GM23338 (cell line): ENCODE measurements at regions not wholly inside any gene's neighbourhood (a gene's known extent, or its start where the extent isn't known, plus 50 kb on each side); places are given as distances from the start of the nearest gene placed in this dataset.

Experiments used
- ATAC-seq: fragments of 200-7000 bp; cut with Tn5 transposase; 3 replicates; pipeline ENCODE4 v1.9.1; 2020
- DNase-seq: peaks from one replicate; pipeline ENCODE4 v3.0.0-alpha.2; 2015; ENCODE audit warnings: low spot score
- H2AFZ ChIP-seq: fragments of 200-600 bp; sonication (generic); 2 replicates; pipeline ENCODE4 v1.8.0; 2016; ENCODE audit warnings: antibody characterized with exemption, mild to moderate bottlenecking, moderate library complexity
- H3F3A ChIP-seq: fragments of 200-600 bp; sonication (generic); replicated peaks from 2 replicates; pipeline ENCODE4 v1.8.0; 2017; ENCODE audit warnings: antibody characterized with exemption, mixed run types, low read depth
- H3K27ac ChIP-seq: fragments of 200-600 bp; sonication (generic); 2 replicates; pipeline ENCODE4 v1.6.1; 2016; ENCODE audit warnings: low read depth
- H3K27me3 ChIP-seq: fragments of 200-600 bp; sonication (generic); 2 replicates; pipeline ENCODE4 v1.8.0; 2016; ENCODE audit warnings: mild to moderate bottlenecking, mixed run types, moderate library complexity; ENCODE audit not compliant: insufficient read depth
- H3K36me3 ChIP-seq: fragments of 200-600 bp; sonication (generic); 2 replicates; pipeline ENCODE4 v1.8.0; 2016; ENCODE audit warnings: mild to moderate bottlenecking; ENCODE audit not compliant: insufficient read depth
- H3K4me1 ChIP-seq: fragments of 200-600 bp; sonication (generic); 2 replicates; pipeline ENCODE4 v1.8.0; 2016; ENCODE audit warnings: mild to moderate bottlenecking, moderate library complexity; ENCODE audit not compliant: insufficient read depth
- H3K4me2 ChIP-seq: fragments of 200-600 bp; sonication (generic); 2 replicates; pipeline ENCODE4 v1.7.1; 2017; ENCODE audit warnings: mixed run types
- H3K4me3 ChIP-seq: fragments of 200-600 bp; sonication (generic); 2 replicates; pipeline ENCODE4 v1.6.1; 2016; ENCODE audit warnings: mixed run types
- H3K79me2 ChIP-seq: fragments of 200-600 bp; sonication (generic); replicated peaks from 2 replicates; pipeline ENCODE4 v1.8.0; 2017; ENCODE audit warnings: mild to moderate bottlenecking; ENCODE audit not compliant: insufficient read depth
- H3K9me2 ChIP-seq: fragments of 200-600 bp; sonication (generic); 2 replicates; pipeline ENCODE4 v1.8.0; 2017; ENCODE audit not compliant: insufficient read depth
- H4K20me1 ChIP-seq: fragments of 200-600 bp; sonication (generic); replicated peaks from 2 replicates; pipeline ENCODE4 v1.8.0; 2017; ENCODE audit warnings: mild to moderate bottlenecking; ENCODE audit not compliant: insufficient read depth
- H3K27ac Mint-ChIP-seq: 2 replicates; pipeline ENCODE4 v1.8.0; 2020; ENCODE audit warnings: inconsistent platforms, mild to moderate bottlenecking, moderate library complexity, mixed read lengths
- H3K27me3 Mint-ChIP-seq: 3 replicates; pipeline ENCODE4 v1.8.0; 2022; ENCODE audit warnings: low read depth, mild to moderate bottlenecking, moderate library complexity, mixed read lengths, inconsistent platforms; ENCODE audit not compliant: insufficient read depth, poor library complexity
- H3K36me3 Mint-ChIP-seq: 3 replicates; pipeline ENCODE4 v1.8.0; 2021; ENCODE audit warnings: low read depth, mild to moderate bottlenecking, inconsistent platforms, moderate library complexity, mixed read lengths
- H3K4me1 Mint-ChIP-seq: 3 replicates; pipeline ENCODE4 v1.8.0; 2020; ENCODE audit warnings: mild to moderate bottlenecking, inconsistent platforms, mixed read lengths
- H3K4me3 Mint-ChIP-seq: 3 replicates; pipeline ENCODE4 v1.8.0; 2021; ENCODE audit warnings: moderate library complexity, mild to moderate bottlenecking, inconsistent platforms, mixed read lengths
- H3K9me3 Mint-ChIP-seq: 3 replicates; pipeline ENCODE4 v1.8.0; 2020; ENCODE audit warnings: moderate library complexity, mild to moderate bottlenecking, inconsistent platforms, mixed read lengths
- CREB1 ChIP-seq: fragments of 250-450 bp; sonication (Bioruptor Pico); IDR thresholded peaks from 2 replicates; pipeline ENCODE4 v1.5.0; 2020; ENCODE audit warnings: low read depth, mild to moderate bottlenecking, moderate library complexity
- EZH2 ChIP-seq: fragments of 200-600 bp; sonication (generic); IDR thresholded peaks from one replicate; pipeline ENCODE4 v1.8.0; 2017; ENCODE audit warnings: antibody characterized with exemption, mild to moderate bottlenecking, low read depth; ENCODE audit not compliant: unreplicated experiment
- EZH2phosphoT487 ChIP-seq: fragments of 200-600 bp; sonication (generic); IDR thresholded peaks from one replicate; pipeline ENCODE4 v1.8.1; 2018; ENCODE audit warnings: antibody characterized with exemption; ENCODE audit not compliant: unreplicated experiment
- JUNB ChIP-seq: IDR thresholded peaks from one replicate; pipeline ENCODE4 v1.6.1; 2016; ENCODE audit warnings: antibody characterized with exemption; ENCODE audit not compliant: unreplicated experiment
- NANOG ChIP-seq: IDR thresholded peaks from 2 replicates; pipeline ENCODE4 v1.6.1; 2016; ENCODE audit warnings: antibody characterized with exemption, borderline replicate concordance
- POLR2AphosphoS5 ChIP-seq: IDR thresholded peaks from 2 replicates; pipeline ENCODE4 v1.6.1; 2016; ENCODE audit warnings: antibody characterized with exemption, low read depth
- STAT1 ChIP-seq: IDR thresholded peaks from one replicate; pipeline ENCODE4 v1.6.1; 2016; ENCODE audit warnings: antibody characterized with exemption; ENCODE audit not compliant: unreplicated experiment
- ZNF114 ChIP-seq: fragments of 250-450 bp; sonication (Bioruptor Pico); IDR thresholded peaks from 2 replicates; pipeline ENCODE4 v1.5.0; 2020; ENCODE audit warnings: mild to moderate bottlenecking, moderate library complexity
- ZNF331 ChIP-seq: fragments of 250-450 bp; sonication (Bioruptor Pico); IDR thresholded peaks from 2 replicates; pipeline ENCODE4 v1.5.0; 2020; ENCODE audit warnings: low read depth, mild to moderate bottlenecking, moderate library complexity
- TF ChIP-seq, protein P1 (sequence below): IDR thresholded peaks from 2 replicates; pipeline ENCODE4 v1.6.1; 2016; ENCODE audit warnings: antibody characterized with exemption
- TF ChIP-seq, protein P2 (sequence below): fragments of 250-450 bp; sonication (Bioruptor Pico); IDR thresholded peaks from 2 replicates; pipeline ENCODE4 v1.5.0; 2020; ENCODE audit warnings: mild to moderate bottlenecking, moderate library complexity
- TF ChIP-seq, protein P3 (sequence below), 2 experiments: fragments of 200-600 bp in 1 of 2; sonication (generic) in 1 of 2; conservative IDR thresholded peaks; 2 replicates each; pipeline versions ENCODE4 v1.5.1 to v1.6.1; 2016 to 2017; ENCODE audit warnings: antibody characterized with exemption in 2 of 2, low read depth in 2 of 2, mild to moderate bottlenecking in 2 of 2, moderate library complexity in 1 of 2
- TF ChIP-seq, protein P4 (sequence below): IDR thresholded peaks from one replicate; pipeline ENCODE4 v1.6.1; 2018; ENCODE audit warnings: antibody characterized with exemption; ENCODE audit not compliant: unreplicated experiment

- Histone ChIP-seq H3K79me2 (no peaks in the 10 kb centered on the region), H4K20me1 (no peaks in the 10 kb centered on the region), H3F3A (no peaks in the 10 kb centered on the region), H3K4me2 (peak overlapping the region; percentile 0), H3K36me3 (no peaks in the 10 kb centered on the region), H3K27me3 (no peaks in the 10 kb centered on the region), H3K9me2 (no peaks in the 10 kb centered on the region; the same call in 1 of the 2 replicates), H3K4me3 (no peak overlapping the region), H3K4me1 (peaks cover 29% of the 10 kb centered on the region), H2AFZ (no peak overlapping the region), H3K27ac (peak overlapping the region; percentile 18)
- DNase-seq: peak; percentile 86
- peaks cover 14% of the 10 kb centered on the region for H3K27me3 Mint-ChIP-seq
- H3K4me3 Mint-ChIP-seq: peak overlapping the region; percentile 28; the same call in 2 of the 3 replicates
- ATAC-seq: peak; percentile 79
- H3K4me1 Mint-ChIP-seq: peaks cover 48% of the 10 kb centered on the region
- TF ChIP-seq, protein P1, sequence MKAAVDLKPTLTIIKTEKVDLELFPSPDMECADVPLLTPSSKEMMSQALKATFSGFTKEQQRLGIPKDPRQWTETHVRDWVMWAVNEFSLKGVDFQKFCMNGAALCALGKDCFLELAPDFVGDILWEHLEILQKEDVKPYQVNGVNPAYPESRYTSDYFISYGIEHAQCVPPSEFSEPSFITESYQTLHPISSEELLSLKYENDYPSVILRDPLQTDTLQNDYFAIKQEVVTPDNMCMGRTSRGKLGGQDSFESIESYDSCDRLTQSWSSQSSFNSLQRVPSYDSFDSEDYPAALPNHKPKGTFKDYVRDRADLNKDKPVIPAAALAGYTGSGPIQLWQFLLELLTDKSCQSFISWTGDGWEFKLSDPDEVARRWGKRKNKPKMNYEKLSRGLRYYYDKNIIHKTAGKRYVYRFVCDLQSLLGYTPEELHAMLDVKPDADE: no peak
- no peak for TF ChIP-seq STAT1
- no peak for TF ChIP-seq EZH2
- no peak for TF ChIP-seq EZH2phosphoT487
- no peak for TF ChIP-seq JUNB
- TF ChIP-seq CREB1 (CRISPR knock-in tag): no peak
- no peak for TF ChIP-seq ZNF114 (CRISPR knock-in tag)
- TF ChIP-seq ZNF331 (CRISPR knock-in tag): no peak
- TF ChIP-seq, protein P2, sequence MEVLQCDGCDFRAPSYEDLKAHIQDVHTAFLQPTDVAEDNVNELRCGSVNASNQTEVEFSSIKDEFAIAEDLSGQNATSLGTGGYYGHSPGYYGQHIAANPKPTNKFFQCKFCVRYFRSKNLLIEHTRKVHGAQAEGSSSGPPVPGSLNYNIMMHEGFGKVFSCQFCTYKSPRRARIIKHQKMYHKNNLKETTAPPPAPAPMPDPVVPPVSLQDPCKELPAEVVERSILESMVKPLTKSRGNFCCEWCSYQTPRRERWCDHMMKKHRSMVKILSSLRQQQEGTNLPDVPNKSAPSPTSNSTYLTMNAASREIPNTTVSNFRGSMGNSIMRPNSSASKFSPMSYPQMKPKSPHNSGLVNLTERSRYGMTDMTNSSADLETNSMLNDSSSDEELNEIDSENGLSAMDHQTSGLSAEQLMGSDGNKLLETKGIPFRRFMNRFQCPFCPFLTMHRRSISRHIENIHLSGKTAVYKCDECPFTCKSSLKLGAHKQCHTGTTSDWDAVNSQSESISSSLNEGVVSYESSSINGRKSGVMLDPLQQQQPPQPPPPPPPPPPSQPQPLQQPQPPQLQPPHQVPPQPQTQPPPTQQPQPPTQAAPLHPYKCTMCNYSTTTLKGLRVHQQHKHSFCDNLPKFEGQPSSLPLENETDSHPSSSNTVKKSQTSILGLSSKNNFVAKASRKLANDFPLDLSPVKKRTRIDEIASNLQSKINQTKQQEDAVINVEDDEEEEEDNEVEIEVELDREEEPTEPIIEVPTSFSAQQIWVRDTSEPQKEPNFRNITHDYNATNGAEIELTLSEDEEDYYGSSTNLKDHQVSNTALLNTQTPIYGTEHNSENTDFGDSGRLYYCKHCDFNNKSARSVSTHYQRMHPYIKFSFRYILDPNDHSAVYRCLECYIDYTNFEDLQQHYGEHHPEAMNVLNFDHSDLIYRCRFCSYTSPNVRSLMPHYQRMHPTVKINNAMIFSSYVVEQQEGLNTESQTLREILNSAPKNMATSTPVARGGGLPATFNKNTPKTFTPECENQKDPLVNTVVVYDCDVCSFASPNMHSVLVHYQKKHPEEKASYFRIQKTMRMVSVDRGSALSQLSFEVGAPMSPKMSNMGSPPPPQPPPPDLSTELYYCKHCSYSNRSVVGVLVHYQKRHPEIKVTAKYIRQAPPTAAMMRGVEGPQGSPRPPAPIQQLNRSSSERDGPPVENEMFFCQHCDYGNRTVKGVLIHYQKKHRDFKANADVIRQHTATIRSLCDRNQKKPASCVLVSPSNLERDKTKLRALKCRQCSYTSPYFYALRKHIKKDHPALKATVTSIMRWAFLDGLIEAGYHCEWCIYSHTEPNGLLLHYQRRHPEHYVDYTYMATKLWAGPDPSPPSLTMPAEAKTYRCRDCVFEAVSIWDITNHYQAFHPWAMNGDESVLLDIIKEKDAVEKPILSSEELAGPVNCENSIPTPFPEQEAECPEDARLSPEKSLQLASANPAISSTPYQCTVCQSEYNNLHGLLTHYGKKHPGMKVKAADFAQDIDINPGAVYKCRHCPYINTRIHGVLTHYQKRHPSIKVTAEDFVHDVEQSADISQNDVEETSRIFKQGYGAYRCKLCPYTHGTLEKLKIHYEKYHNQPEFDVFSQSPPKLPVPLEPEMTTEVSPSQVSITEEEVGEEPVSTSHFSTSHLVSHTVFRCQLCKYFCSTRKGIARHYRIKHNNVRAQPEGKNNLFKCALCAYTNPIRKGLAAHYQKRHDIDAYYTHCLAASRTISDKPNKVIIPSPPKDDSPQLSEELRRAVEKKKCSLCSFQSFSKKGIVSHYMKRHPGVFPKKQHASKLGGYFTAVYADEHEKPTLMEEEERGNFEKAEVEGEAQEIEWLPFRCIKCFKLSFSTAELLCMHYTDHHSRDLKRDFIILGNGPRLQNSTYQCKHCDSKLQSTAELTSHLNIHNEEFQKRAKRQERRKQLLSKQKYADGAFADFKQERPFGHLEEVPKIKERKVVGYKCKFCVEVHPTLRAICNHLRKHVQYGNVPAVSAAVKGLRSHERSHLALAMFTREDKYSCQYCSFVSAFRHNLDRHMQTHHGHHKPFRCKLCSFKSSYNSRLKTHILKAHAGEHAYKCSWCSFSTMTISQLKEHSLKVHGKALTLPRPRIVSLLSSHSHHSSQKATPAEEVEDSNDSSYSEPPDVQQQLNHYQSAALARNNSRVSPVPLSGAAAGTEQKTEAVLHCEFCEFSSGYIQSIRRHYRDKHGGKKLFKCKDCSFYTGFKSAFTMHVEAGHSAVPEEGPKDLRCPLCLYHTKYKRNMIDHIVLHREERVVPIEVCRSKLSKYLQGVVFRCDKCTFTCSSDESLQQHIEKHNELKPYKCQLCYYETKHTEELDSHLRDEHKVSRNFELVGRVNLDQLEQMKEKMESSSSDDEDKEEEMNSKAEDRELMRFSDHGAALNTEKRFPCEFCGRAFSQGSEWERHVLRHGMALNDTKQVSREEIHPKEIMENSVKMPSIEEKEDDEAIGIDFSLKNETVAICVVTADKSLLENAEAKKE (CRISPR knock-in tag): peak; percentile 75; the same call in 1 of the 2 replicates
- TF ChIP-seq, protein P3, sequence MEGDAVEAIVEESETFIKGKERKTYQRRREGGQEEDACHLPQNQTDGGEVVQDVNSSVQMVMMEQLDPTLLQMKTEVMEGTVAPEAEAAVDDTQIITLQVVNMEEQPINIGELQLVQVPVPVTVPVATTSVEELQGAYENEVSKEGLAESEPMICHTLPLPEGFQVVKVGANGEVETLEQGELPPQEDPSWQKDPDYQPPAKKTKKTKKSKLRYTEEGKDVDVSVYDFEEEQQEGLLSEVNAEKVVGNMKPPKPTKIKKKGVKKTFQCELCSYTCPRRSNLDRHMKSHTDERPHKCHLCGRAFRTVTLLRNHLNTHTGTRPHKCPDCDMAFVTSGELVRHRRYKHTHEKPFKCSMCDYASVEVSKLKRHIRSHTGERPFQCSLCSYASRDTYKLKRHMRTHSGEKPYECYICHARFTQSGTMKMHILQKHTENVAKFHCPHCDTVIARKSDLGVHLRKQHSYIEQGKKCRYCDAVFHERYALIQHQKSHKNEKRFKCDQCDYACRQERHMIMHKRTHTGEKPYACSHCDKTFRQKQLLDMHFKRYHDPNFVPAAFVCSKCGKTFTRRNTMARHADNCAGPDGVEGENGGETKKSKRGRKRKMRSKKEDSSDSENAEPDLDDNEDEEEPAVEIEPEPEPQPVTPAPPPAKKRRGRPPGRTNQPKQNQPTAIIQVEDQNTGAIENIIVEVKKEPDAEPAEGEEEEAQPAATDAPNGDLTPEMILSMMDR (conservative IDR thresholded peaks at IDR 0.05; ENCODE audit: low read depth in 2 of 2): no peak
- TF ChIP-seq POLR2AphosphoS5: no peak
- TF ChIP-seq NANOG: peak; percentile 73; the same call in 1 of the 2 replicates
- TF ChIP-seq, protein P4, sequence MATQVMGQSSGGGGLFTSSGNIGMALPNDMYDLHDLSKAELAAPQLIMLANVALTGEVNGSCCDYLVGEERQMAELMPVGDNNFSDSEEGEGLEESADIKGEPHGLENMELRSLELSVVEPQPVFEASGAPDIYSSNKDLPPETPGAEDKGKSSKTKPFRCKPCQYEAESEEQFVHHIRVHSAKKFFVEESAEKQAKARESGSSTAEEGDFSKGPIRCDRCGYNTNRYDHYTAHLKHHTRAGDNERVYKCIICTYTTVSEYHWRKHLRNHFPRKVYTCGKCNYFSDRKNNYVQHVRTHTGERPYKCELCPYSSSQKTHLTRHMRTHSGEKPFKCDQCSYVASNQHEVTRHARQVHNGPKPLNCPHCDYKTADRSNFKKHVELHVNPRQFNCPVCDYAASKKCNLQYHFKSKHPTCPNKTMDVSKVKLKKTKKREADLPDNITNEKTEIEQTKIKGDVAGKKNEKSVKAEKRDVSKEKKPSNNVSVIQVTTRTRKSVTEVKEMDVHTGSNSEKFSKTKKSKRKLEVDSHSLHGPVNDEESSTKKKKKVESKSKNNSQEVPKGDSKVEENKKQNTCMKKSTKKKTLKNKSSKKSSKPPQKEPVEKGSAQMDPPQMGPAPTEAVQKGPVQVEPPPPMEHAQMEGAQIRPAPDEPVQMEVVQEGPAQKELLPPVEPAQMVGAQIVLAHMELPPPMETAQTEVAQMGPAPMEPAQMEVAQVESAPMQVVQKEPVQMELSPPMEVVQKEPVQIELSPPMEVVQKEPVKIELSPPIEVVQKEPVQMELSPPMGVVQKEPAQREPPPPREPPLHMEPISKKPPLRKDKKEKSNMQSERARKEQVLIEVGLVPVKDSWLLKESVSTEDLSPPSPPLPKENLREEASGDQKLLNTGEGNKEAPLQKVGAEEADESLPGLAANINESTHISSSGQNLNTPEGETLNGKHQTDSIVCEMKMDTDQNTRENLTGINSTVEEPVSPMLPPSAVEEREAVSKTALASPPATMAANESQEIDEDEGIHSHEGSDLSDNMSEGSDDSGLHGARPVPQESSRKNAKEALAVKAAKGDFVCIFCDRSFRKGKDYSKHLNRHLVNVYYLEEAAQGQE: no peak
- H3K36me3 Mint-ChIP-seq: peaks cover 3% of the 10 kb centered on the region; the same call in 2 of the 3 replicates
- H3K9me3 Mint-ChIP-seq: peaks cover 20% of the 10 kb centered on the region
- peak overlapping the region; percentile 64 for H3K27ac Mint-ChIP-seq
Observed at GRCh38 chr1:29501227-29501976, 265.1 kb downstream of the PTPRU start.
